ENCODE measurements at regions not wholly inside any gene's neighbourhood (a gene's known extent, or its start where the extent isn't known, plus 50 kb on each side); places are given as distances from the start of the nearest gene placed in this dataset.

DNA sequence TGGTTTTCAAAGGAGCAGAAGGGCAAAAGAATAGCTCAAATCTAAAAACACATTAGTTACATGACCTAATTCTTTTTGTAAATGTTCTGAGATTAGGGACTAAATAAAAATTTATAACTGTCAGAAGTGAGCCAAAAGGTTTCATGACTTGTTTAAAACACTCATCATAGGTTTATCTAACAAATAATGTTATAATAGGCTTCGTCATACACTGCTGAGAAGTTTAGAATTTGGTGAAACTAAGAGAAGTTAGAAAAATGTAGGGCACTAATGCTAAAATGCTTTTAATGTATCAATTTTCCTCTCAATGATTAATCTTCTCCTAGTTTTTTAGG, 468.8 kb upstream of the CDIN1 start:
- TF ChIP-seq, protein P1, sequence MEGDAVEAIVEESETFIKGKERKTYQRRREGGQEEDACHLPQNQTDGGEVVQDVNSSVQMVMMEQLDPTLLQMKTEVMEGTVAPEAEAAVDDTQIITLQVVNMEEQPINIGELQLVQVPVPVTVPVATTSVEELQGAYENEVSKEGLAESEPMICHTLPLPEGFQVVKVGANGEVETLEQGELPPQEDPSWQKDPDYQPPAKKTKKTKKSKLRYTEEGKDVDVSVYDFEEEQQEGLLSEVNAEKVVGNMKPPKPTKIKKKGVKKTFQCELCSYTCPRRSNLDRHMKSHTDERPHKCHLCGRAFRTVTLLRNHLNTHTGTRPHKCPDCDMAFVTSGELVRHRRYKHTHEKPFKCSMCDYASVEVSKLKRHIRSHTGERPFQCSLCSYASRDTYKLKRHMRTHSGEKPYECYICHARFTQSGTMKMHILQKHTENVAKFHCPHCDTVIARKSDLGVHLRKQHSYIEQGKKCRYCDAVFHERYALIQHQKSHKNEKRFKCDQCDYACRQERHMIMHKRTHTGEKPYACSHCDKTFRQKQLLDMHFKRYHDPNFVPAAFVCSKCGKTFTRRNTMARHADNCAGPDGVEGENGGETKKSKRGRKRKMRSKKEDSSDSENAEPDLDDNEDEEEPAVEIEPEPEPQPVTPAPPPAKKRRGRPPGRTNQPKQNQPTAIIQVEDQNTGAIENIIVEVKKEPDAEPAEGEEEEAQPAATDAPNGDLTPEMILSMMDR (IDR thresholded peaks at IDR 0.05), result no peak

GRCh38 chr15:36117296-36117787, 462.1 kb upstream of the CDIN1 start:
- Histone ChIP-seq H3K36me3 (no peaks in the 10 kb centered on the region), H3K9me3 (no peaks in the 10 kb centered on the region), H3K27ac (no peak overlapping the region), H3K4me3 (no peak overlapping the region), H3K4me1 (no peaks in the 10 kb centered on the region), H3K27me3 (ENCODE audit: low read depth) (no peaks in the 10 kb centered on the region)
- no peak for DNase-seq
- intact Hi-C loops (cut with DNase I), result no loop called here
- TF ChIP-seq, protein P1 (IDR thresholded peaks at IDR 0.05), result no peak
- ATAC-seq, result no peak

More for the DNA sequence above, 468.8 kb upstream of the CDIN1 start:
- H3K4me1 ChIP-seq, result no peaks in the 10 kb centered on the region
- ATAC-seq (no peak), DNase-seq (no peak)
- no peak overlapping the region for H3K4me3 ChIP-seq
- intact Hi-C loops (cut with DNase I), result no loop called here
- H3K27me3 ChIP-seq (ENCODE audit: low read depth), result no peaks in the 10 kb centered on the region
- no peak overlapping the region for H3K27ac ChIP-seq
- H3K36me3 ChIP-seq, result no peaks in the 10 kb centered on the region
- H3K9me3 ChIP-seq, result no peaks in the 10 kb centered on the region

DNA sequence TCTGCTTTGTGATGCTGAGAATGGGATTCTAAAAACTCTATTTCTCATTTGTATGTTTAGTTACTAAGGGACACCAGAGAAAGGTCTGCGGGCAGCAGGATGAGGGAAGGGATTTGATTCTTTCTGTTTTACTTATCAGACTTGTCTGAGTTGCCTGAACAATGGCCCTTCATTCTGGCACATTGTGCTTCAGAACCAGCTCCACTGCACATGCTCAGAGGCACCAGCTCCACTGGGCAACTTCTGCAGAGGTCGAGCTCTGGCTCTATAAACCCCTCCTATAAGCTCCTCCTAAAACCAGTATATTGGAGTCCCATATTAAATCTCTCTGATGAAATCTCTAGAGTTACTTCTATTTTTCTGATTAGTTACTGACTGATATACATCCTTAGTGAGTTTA, 453.2 kb upstream of the CDIN1 start:
- ATAC-seq (no peak), DNase-seq (no peak)
- no peak overlapping the region for H3K4me3 ChIP-seq
- intact Hi-C loops (cut with DNase I), result no loop called here
- no peaks in the 10 kb centered on the region for H3K27me3 ChIP-seq (ENCODE audit: low read depth)
- no peaks in the 10 kb centered on the region for H3K4me1 ChIP-seq
- no peaks in the 10 kb centered on the region for H3K36me3 ChIP-seq
- no peaks in the 10 kb centered on the region for H3K9me3 ChIP-seq
- H3K27ac ChIP-seq, result no peak overlapping the region
- TF ChIP-seq, protein P1 (IDR thresholded peaks at IDR 0.05), result no peak

DNA sequence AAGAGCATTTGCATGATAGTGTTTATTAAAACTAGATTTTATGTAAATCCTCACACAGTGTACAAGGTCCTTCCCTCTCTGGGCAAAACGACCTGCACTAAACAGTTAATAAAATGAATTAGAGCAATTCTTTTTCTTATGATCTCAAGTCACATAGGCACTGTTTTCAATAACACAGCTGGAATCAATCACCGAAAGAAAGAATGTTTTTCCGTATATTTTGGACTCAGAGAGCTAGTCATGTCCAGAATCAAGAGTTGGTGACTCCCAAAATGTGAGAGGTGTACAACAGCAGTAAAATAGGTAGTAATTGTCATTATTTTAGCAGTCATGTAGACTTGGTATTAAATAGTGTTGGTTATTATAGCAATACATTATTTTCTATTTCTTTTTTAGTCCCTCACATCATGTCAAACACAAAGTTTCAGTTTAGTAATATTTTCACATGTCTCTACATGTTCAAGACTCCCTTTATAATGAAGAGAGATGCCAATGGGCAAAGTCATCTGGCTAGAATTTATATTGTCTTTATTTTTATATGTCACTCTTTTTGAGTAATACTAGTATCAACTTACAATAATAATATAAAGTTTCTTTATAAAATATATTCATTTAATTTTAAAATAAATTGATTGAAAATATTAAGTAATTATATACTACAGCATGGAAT, 448.6 kb upstream of the CDIN1 start:
- Histone ChIP-seq H3K36me3 (no peaks in the 10 kb centered on the region), H3K9me3 (no peaks in the 10 kb centered on the region), H3K27ac (no peak overlapping the region), H3K4me1 (no peaks in the 10 kb centered on the region), H3K4me3 (no peak overlapping the region), H3K27me3 (ENCODE audit: low read depth) (no peaks in the 10 kb centered on the region)
- ATAC-seq (no peak), DNase-seq (no peak)
- TF ChIP-seq, protein P1 (IDR thresholded peaks at IDR 0.05), result no peak
- intact Hi-C loops (cut with DNase I), result no loop called here

DNA sequence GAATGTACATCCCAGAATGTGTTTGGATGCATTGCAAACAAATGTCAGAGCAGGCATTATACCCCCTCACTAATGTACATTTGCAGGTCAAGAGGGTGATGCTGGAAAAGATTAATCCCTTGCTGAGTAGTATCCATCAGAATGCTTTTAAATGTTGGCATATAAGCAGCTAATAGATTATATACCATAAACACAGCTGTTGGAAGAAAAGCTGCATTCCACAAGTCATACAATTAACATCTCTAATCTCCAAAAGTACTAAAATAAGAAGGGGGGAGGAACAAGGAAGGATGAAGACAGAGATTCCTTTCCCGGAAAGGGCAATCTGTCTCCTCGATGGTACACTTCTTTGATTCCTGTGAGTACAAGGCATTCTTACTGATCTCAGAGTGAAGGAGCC, 445.7 kb upstream of the CDIN1 start:
- ATAC-seq, result no peak
- no peak for DNase-seq
- Histone ChIP-seq H3K4me3 (no peak overlapping the region), H3K36me3 (no peaks in the 10 kb centered on the region), H3K27ac (no peak overlapping the region), H3K4me1 (no peaks in the 10 kb centered on the region), H3K27me3 (ENCODE audit: low read depth) (no peaks in the 10 kb centered on the region), H3K9me3 (no peaks in the 10 kb centered on the region)
- intact Hi-C loops (cut with DNase I), result no loop called here
- TF ChIP-seq, protein P1 (IDR thresholded peaks at IDR 0.05), result no peak
